ENCODE measurements at regions not wholly inside any gene's neighbourhood (a gene's known extent, or its start where the extent isn't known, plus 50 kb on each side); places are given as distances from the start of the nearest gene placed in this dataset.

GRCh38 chr9:124149992-124150391, 107.8 kb upstream of the NEK6 start:
- H3K9me2 ChIP-seq: no peaks in the 10 kb centered on the region
- no peaks in the 10 kb centered on the region for H3K4me1 ChIP-seq (ENCODE audit: control insufficient read depth in 1 of 2, insufficient read depth in 2 of 2, low read depth in 1 of 2, low read length in 1 of 2)
- no peak overlapping the region for H3K9ac ChIP-seq
- H3K9me3 ChIP-seq: no peaks in the 10 kb centered on the region
- no peaks in the 10 kb centered on the region for H3F3A ChIP-seq (replicated peaks; ENCODE audit: insufficient read depth)
- no peak overlapping the region for H3K27ac ChIP-seq (ENCODE audit: low read depth in 2 of 2, low read length in 1 of 2)
- CTCF ChIA-PET: interaction anchor here (3.3 kb wide), 1 partner anchor 23 kb away, joined by 10 read pairs; no protein-coding TSS in a partner anchor
- no peak overlapping the region for H3K4me3 ChIP-seq (ENCODE audit: low read depth in 2 of 2, low read length in 1 of 2)
- no peak overlapping the region for H2AFZ ChIP-seq (ENCODE audit: low read depth)
- no peak for TF ChIP-seq YY1 (IDR thresholded peaks at IDR 0.05; ENCODE audit: low read depth)
- TF ChIP-seq, protein P1, sequence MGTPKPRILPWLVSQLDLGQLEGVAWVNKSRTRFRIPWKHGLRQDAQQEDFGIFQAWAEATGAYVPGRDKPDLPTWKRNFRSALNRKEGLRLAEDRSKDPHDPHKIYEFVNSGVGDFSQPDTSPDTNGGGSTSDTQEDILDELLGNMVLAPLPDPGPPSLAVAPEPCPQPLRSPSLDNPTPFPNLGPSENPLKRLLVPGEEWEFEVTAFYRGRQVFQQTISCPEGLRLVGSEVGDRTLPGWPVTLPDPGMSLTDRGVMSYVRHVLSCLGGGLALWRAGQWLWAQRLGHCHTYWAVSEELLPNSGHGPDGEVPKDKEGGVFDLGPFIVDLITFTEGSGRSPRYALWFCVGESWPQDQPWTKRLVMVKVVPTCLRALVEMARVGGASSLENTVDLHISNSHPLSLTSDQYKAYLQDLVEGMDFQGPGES (IDR thresholded peaks at IDR 0.05; ENCODE audit: low read depth, low read length): no peak
- TF ChIP-seq, protein P2, sequence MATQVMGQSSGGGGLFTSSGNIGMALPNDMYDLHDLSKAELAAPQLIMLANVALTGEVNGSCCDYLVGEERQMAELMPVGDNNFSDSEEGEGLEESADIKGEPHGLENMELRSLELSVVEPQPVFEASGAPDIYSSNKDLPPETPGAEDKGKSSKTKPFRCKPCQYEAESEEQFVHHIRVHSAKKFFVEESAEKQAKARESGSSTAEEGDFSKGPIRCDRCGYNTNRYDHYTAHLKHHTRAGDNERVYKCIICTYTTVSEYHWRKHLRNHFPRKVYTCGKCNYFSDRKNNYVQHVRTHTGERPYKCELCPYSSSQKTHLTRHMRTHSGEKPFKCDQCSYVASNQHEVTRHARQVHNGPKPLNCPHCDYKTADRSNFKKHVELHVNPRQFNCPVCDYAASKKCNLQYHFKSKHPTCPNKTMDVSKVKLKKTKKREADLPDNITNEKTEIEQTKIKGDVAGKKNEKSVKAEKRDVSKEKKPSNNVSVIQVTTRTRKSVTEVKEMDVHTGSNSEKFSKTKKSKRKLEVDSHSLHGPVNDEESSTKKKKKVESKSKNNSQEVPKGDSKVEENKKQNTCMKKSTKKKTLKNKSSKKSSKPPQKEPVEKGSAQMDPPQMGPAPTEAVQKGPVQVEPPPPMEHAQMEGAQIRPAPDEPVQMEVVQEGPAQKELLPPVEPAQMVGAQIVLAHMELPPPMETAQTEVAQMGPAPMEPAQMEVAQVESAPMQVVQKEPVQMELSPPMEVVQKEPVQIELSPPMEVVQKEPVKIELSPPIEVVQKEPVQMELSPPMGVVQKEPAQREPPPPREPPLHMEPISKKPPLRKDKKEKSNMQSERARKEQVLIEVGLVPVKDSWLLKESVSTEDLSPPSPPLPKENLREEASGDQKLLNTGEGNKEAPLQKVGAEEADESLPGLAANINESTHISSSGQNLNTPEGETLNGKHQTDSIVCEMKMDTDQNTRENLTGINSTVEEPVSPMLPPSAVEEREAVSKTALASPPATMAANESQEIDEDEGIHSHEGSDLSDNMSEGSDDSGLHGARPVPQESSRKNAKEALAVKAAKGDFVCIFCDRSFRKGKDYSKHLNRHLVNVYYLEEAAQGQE (IDR thresholded peaks at IDR 0.05; ENCODE audit: low read depth, low read length): peak; percentile 95
- TF ChIP-seq RAD21 (IDR thresholded peaks at IDR 0.05; ENCODE audit: low read length): no peak
- POLR2A ChIA-PET: no interaction called here
- 0% methylated on average over 1 of the region's 1 CpG for WGBS (ENCODE audit: low lambda C conversion rate)
- H3K79me2 ChIP-seq (ENCODE audit: insufficient read depth): no peaks in the 10 kb centered on the region
- H3K36me3 ChIP-seq (replicated peaks in 1 of 2; ENCODE audit: control insufficient read depth in 1 of 2, insufficient read depth in 2 of 2, low read length in 1 of 2): no peaks in the 10 kb centered on the region
- H3K27me3 ChIP-seq (ENCODE audit: insufficient read depth): no peaks in the 10 kb centered on the region; the same call in 1 of the 2 replicates
- no peak overlapping the region for H3K4me2 ChIP-seq
- DNase-seq: no peak
- H4K20me1 ChIP-seq (ENCODE audit: insufficient read depth): no peaks in the 10 kb centered on the region

DNA sequence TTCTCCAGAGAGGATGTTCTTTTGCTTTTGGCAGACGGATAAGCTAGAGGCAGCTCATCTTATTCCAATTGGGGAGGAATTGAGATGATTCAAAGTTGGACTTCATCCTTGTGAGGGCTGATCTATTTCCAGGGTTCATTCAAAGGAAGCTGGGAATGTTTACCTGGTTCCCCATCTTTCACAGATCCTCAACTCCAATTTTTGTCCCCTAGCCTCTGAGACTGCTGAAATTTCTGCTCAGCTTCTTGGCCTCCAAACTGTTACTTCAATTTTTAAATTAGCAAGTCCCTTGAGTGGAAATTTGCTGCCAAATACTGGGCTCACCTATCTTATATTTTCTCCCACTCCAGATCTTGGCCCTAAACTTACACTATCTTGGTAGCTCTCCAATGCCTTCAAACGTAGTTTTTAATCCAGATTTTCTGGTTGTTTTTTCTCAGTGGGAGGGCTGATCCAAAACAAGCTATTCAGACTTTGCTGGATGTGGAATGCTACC, 93.9 kb upstream of the NEK6 start:
- Histone ChIP-seq H3K9me3 (no peaks in the 10 kb centered on the region), H2AFZ (ENCODE audit: low read depth) (no peak overlapping the region), H3K27me3 (ENCODE audit: insufficient read depth) (peaks cover 23% of the 10 kb centered on the region; the same call in 1 of the 2 replicates), H3K27ac (ENCODE audit: low read depth in 2 of 2, low read length in 1 of 2) (no peak overlapping the region), H3K36me3 (replicated peaks in 1 of 2; ENCODE audit: control insufficient read depth in 1 of 2, insufficient read depth in 2 of 2, low read length in 1 of 2) (no peaks in the 10 kb centered on the region), H3K4me3 (ENCODE audit: low read depth in 2 of 2, low read length in 1 of 2) (no peak overlapping the region), H3K4me1 (ENCODE audit: control insufficient read depth in 1 of 2, insufficient read depth in 2 of 2, low read depth in 1 of 2, low read length in 1 of 2) (no peaks in the 10 kb centered on the region), H3K9ac (no peak overlapping the region), H3K9me2 (no peaks in the 10 kb centered on the region), H3K79me2 (ENCODE audit: insufficient read depth) (no peaks in the 10 kb centered on the region), H4K20me1 (ENCODE audit: insufficient read depth) (no peaks in the 10 kb centered on the region), H3K4me2 (no peak overlapping the region), H3F3A (replicated peaks; ENCODE audit: insufficient read depth) (no peaks in the 10 kb centered on the region)
- 19% methylated on average over 2 of the region's 2 CpGs for WGBS (ENCODE audit: low lambda C conversion rate)
- ChIA-PET POLR2A (no interaction called here), CTCF (interaction anchor here (0.7 to 1.4 kb wide), 2 partner anchors 9 to 51 kb away, joined by 3 to 4 read pairs; no protein-coding TSS in a partner anchor)
- DNase-seq: no peak
- TF ChIP-seq YY1 (IDR thresholded peaks at IDR 0.05; ENCODE audit: low read depth) (no peak), GATA2 (CRISPR knock-in tag; IDR thresholded peaks at IDR 0.05) (no peak), MAX (IDR thresholded peaks at IDR 0.05; ENCODE audit: low read depth) (no peak), TCF12 (IDR thresholded peaks at IDR 0.05) (no peak), NRF1 (IDR thresholded peaks at IDR 0.05; ENCODE audit: low read depth, low read length) (no peak), CTCF (IDR thresholded peaks at IDR 0.05) (no peak), EZH2phosphoT487 (IDR thresholded peaks at IDR 0.05; ENCODE audit: borderline replicate concordance, low read depth) (no peak), SIN3A (IDR thresholded peaks at IDR 0.05; ENCODE audit: borderline replicate concordance, low read depth, low read length) (no peak), MEF2A (IDR thresholded peaks at IDR 0.05; ENCODE audit: borderline replicate concordance, low read depth) (no peak), CHD2 (IDR thresholded peaks at IDR 0.05; ENCODE audit: low read length, partially characterized antibody) (no peak), RXRA (IDR thresholded peaks at IDR 0.05; ENCODE audit: borderline replicate concordance, low read depth) (no peak), NFIC (IDR thresholded peaks at IDR 0.05; ENCODE audit: borderline replicate concordance) (no peak), JUND (IDR thresholded peaks at IDR 0.05) (no peak), USF1 (IDR thresholded peaks at IDR 0.05; ENCODE audit: borderline replicate concordance, low read depth) (no peak), EP300 (IDR thresholded peaks at IDR 0.05; ENCODE audit: borderline replicate concordance in 1 of 2, low read depth in 1 of 2, low read length in 1 of 2) (no peak)
- TF ChIP-seq, protein P3, sequence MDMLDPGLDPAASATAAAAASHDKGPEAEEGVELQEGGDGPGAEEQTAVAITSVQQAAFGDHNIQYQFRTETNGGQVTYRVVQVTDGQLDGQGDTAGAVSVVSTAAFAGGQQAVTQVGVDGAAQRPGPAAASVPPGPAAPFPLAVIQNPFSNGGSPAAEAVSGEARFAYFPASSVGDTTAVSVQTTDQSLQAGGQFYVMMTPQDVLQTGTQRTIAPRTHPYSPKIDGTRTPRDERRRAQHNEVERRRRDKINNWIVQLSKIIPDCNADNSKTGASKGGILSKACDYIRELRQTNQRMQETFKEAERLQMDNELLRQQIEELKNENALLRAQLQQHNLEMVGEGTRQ (IDR thresholded peaks at IDR 0.05; ENCODE audit: borderline replicate concordance, low read depth, low read length): no peak
